ENCODE measurements at regions not wholly inside any gene's neighbourhood (a gene's known extent, or its start where the extent isn't known, plus 50 kb on each side); places are given as distances from the start of the nearest gene placed in this dataset.

DNA sequence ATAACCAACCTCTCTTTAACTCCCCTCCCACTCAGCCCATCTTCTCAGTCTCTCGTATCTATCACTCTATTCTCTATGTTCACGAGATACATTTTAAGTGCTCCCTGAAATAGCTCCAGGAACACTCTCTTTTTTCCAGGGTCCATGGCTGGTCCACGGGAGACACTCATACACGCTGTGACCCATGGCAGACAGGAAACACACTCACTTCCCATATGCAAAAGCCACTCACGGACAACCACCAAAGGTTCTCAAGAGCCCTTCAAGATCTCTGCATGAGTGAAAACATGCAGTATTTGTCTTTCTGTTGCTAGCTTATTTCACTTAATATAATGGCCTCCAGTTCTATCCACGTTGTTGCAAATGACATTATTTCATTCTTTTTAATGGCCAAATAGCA is 71.4 kb upstream of the PCSK2 start:
- TF ChIP-seq, protein P1, sequence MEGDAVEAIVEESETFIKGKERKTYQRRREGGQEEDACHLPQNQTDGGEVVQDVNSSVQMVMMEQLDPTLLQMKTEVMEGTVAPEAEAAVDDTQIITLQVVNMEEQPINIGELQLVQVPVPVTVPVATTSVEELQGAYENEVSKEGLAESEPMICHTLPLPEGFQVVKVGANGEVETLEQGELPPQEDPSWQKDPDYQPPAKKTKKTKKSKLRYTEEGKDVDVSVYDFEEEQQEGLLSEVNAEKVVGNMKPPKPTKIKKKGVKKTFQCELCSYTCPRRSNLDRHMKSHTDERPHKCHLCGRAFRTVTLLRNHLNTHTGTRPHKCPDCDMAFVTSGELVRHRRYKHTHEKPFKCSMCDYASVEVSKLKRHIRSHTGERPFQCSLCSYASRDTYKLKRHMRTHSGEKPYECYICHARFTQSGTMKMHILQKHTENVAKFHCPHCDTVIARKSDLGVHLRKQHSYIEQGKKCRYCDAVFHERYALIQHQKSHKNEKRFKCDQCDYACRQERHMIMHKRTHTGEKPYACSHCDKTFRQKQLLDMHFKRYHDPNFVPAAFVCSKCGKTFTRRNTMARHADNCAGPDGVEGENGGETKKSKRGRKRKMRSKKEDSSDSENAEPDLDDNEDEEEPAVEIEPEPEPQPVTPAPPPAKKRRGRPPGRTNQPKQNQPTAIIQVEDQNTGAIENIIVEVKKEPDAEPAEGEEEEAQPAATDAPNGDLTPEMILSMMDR (IDR thresholded peaks at IDR 0.05; ENCODE audit: insufficient read depth, low read length, poor library complexity, severe bottlenecking), result no peak
- TF ChIP-seq EZH2phosphoT487 (conservative IDR thresholded peaks at IDR 0.05; ENCODE audit: low read length), result no peak

All from SU-DHL-6 (cell line).